Prostate gland (tissue), 2 donors: ENCODE measurements at regions not wholly inside any gene's neighbourhood (a gene's known extent, or its start where the extent isn't known, plus 50 kb on each side); places are given as distances from the start of the nearest gene placed in this dataset.

ENCODE experiments used
- POLR2A ChIP-seq: fragments of 450-650 bp; IDR thresholded peaks from one replicate; pipeline ENCODE4 v1.6.1; 2016; ENCODE audit warnings: antibody characterized with exemption, mild to moderate bottlenecking
- POLR2AphosphoS5 ChIP-seq: sonication (generic); formaldehyde crosslinking; IDR thresholded peaks from one replicate; pipeline ENCODE4 v1.6.1; 2017; ENCODE audit warnings: antibody characterized with exemption
- TF ChIP-seq, protein P1 (sequence below), 4 experiments: fragments of 200-600 bp in 2 of 4; fragments of 450-650 bp in 2 of 4; sonication (generic) in 2 of 4; IDR thresholded peaks; 1 replicate in 3 of 4; 2 replicates in 1 of 4; pipeline ENCODE4 v1.5.1; 2016 to 2019; ENCODE audit warnings: antibody characterized with exemption in 4 of 4, mild to moderate bottlenecking in 2 of 4, moderate library complexity in 2 of 4

GRCh38 chr5:91493086-91493485, 110.0 kb upstream of the ARRDC3 start:
- no peak for TF ChIP-seq POLR2A
- TF ChIP-seq, protein P1, sequence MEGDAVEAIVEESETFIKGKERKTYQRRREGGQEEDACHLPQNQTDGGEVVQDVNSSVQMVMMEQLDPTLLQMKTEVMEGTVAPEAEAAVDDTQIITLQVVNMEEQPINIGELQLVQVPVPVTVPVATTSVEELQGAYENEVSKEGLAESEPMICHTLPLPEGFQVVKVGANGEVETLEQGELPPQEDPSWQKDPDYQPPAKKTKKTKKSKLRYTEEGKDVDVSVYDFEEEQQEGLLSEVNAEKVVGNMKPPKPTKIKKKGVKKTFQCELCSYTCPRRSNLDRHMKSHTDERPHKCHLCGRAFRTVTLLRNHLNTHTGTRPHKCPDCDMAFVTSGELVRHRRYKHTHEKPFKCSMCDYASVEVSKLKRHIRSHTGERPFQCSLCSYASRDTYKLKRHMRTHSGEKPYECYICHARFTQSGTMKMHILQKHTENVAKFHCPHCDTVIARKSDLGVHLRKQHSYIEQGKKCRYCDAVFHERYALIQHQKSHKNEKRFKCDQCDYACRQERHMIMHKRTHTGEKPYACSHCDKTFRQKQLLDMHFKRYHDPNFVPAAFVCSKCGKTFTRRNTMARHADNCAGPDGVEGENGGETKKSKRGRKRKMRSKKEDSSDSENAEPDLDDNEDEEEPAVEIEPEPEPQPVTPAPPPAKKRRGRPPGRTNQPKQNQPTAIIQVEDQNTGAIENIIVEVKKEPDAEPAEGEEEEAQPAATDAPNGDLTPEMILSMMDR (IDR thresholded peaks at IDR 0.05) = no peak
- TF ChIP-seq POLR2AphosphoS5 = no peak
